ENCODE measurements at regions not wholly inside any gene's neighbourhood (a gene's known extent, or its start where the extent isn't known, plus 50 kb on each side); places are given as distances from the start of the nearest gene placed in this dataset.
"Not testable (repeated sequence)": the region's sequence is repeated elsewhere in the genome, so short reads cannot be mapped to it uniquely, and the experiment has no call there.

- Mint-ChIP-seq H3K4me3 (no peak overlapping the region), H3K9me3 (peaks cover 9% of the 10 kb centered on the region), H3K27me3 (ENCODE audit: low read depth, poor library complexity) (no peaks in the 10 kb centered on the region), H3K4me1 (no peaks in the 10 kb centered on the region), H3K27ac (no peak overlapping the region), H3K36me3 (ENCODE audit: low read depth) (no peaks in the 10 kb centered on the region)
- TF ChIP-seq CTCF (IDR thresholded peaks at IDR 0.05), result no peak
- DNase-seq, result no peak
Observed at GRCh38 chr13:67916650-67917049, 686.5 kb upstream of the PCDH9 start.

- DNase-seq, result no peak
- Mint-ChIP-seq H3K27ac (no peak overlapping the region), H3K4me3 (no peak overlapping the region), H3K27me3 (ENCODE audit: low read depth, poor library complexity) (no peaks in the 10 kb centered on the region), H3K9me3 (peaks cover 4% of the 10 kb centered on the region), H3K4me1 (no peaks in the 10 kb centered on the region), H3K36me3 (ENCODE audit: low read depth) (no peaks in the 10 kb centered on the region)
- no peak for TF ChIP-seq CTCF (IDR thresholded peaks at IDR 0.05)
Observed at GRCh38 chr13:67914535-67914934, 684.4 kb upstream of the PCDH9 start.

GRCh38 chr13:67902960-67903359, 672.8 kb upstream of the PCDH9 start:
- H3K9me3 Mint-ChIP-seq, result peaks cover 39% of the 10 kb centered on the region
- DNase-seq; H3K4me3 Mint-ChIP-seq; H3K27me3 Mint-ChIP-seq (ENCODE audit: low read depth, poor library complexity); H3K27ac Mint-ChIP-seq; H3K36me3 Mint-ChIP-seq (ENCODE audit: low read depth); H3K4me1 Mint-ChIP-seq: not testable (repeated sequence)

- Mint-ChIP-seq H3K4me1 (no peaks in the 10 kb centered on the region), H3K9me3 (no peaks in the 10 kb centered on the region), H3K4me3 (no peak overlapping the region), H3K27ac (no peak overlapping the region), H3K27me3 (ENCODE audit: low read depth, poor library complexity) (peaks cover 3% of the 10 kb centered on the region), H3K36me3 (ENCODE audit: low read depth) (no peaks in the 10 kb centered on the region)
- no peak for TF ChIP-seq CTCF (IDR thresholded peaks at IDR 0.05)
- DNase-seq, result no peak
Observed at GRCh38 chr13:67880916-67881315, 650.8 kb upstream of the PCDH9 start.

- peaks cover 3% of the 10 kb centered on the region for H3K27me3 Mint-ChIP-seq (ENCODE audit: low read depth, poor library complexity)
Observed at GRCh38 chr13:67878376-67878775, 648.2 kb upstream of the PCDH9 start.

GRCh38 chr13:67877031-67877430, 646.9 kb upstream of the PCDH9 start:
- H3K4me3 Mint-ChIP-seq, result no peak overlapping the region

More at GRCh38 chr13:67878376-67878775, 648.2 kb upstream of the PCDH9 start:
- Mint-ChIP-seq H3K9me3 (no peaks in the 10 kb centered on the region), H3K36me3 (ENCODE audit: low read depth) (no peaks in the 10 kb centered on the region), H3K4me3 (no peak overlapping the region), H3K4me1 (no peaks in the 10 kb centered on the region), H3K27ac (no peak overlapping the region)
- DNase-seq, result no peak
- no peak for TF ChIP-seq CTCF (IDR thresholded peaks at IDR 0.05)

More at GRCh38 chr13:67877031-67877430, 646.9 kb upstream of the PCDH9 start:
- Mint-ChIP-seq H3K4me1 (no peaks in the 10 kb centered on the region), H3K9me3 (no peaks in the 10 kb centered on the region), H3K36me3 (ENCODE audit: low read depth) (no peaks in the 10 kb centered on the region), H3K27ac (no peak overlapping the region), H3K27me3 (ENCODE audit: low read depth, poor library complexity) (peaks cover 3% of the 10 kb centered on the region)
- no peak for DNase-seq
- TF ChIP-seq CTCF (IDR thresholded peaks at IDR 0.05), result no peak

Data from nephron progenitor cell (in vitro differentiated cells).